ENCODE measurements at regions not wholly inside any gene's neighbourhood (a gene's known extent, or its start where the extent isn't known, plus 50 kb on each side); places are given as distances from the start of the nearest gene placed in this dataset.

DNA sequence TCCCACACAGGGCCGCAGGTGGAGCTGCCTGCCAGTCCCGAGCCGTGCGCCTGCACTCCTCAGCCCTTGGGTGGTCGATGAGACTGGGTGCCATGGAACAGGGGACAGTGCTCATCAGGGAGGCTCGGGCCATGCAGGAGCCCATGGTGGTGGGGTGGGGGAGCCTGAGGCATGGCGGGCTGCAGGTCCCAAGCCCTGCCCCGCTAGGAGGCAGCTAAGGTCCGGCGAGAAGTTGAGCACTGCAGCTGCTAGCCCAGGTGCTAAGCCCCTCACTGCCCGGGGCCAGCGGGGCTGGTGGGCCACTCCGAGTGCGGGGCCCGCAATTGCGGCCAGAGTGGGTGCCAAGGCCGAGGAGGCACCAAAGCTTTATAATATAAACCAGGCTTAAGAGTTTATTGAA, 479.7 kb downstream of the MMUT start:
- DNase-seq (ENCODE audit: insufficient read length, low spot score, missing footprints), result no peak
- no peaks in the 10 kb centered on the region for H3K36me3 ChIP-seq (ENCODE audit: insufficient read depth, low read length)
- H3K27ac ChIP-seq (ENCODE audit: low read depth, low read length), result no peak overlapping the region
- H3K4me3 ChIP-seq (ENCODE audit: insufficient read depth, low read length), result no peak overlapping the region
- no peak overlapping the region for H3K4me2 ChIP-seq (ENCODE audit: insufficient read depth, low read length)
- no peaks in the 10 kb centered on the region for H3K9me3 ChIP-seq (ENCODE audit: low read depth, low read length)
- no peak overlapping the region for H2AFZ ChIP-seq (ENCODE audit: low read length)
- H3K4me1 ChIP-seq (ENCODE audit: insufficient read depth, low read length), result peaks cover 8% of the 10 kb centered on the region
- TF ChIP-seq, protein P1, sequence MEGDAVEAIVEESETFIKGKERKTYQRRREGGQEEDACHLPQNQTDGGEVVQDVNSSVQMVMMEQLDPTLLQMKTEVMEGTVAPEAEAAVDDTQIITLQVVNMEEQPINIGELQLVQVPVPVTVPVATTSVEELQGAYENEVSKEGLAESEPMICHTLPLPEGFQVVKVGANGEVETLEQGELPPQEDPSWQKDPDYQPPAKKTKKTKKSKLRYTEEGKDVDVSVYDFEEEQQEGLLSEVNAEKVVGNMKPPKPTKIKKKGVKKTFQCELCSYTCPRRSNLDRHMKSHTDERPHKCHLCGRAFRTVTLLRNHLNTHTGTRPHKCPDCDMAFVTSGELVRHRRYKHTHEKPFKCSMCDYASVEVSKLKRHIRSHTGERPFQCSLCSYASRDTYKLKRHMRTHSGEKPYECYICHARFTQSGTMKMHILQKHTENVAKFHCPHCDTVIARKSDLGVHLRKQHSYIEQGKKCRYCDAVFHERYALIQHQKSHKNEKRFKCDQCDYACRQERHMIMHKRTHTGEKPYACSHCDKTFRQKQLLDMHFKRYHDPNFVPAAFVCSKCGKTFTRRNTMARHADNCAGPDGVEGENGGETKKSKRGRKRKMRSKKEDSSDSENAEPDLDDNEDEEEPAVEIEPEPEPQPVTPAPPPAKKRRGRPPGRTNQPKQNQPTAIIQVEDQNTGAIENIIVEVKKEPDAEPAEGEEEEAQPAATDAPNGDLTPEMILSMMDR (IDR thresholded peaks at IDR 0.05; ENCODE audit: extremely low read depth, low read depth, low read length), result no peak
- H3K27me3 ChIP-seq (ENCODE audit: insufficient read depth, low read length), result no peaks in the 10 kb centered on the region
- H3K79me2 ChIP-seq (ENCODE audit: insufficient read depth, low read length), result no peaks in the 10 kb centered on the region
- H4K20me1 ChIP-seq (ENCODE audit: insufficient read depth, low read length), result no peaks in the 10 kb centered on the region

DNA sequence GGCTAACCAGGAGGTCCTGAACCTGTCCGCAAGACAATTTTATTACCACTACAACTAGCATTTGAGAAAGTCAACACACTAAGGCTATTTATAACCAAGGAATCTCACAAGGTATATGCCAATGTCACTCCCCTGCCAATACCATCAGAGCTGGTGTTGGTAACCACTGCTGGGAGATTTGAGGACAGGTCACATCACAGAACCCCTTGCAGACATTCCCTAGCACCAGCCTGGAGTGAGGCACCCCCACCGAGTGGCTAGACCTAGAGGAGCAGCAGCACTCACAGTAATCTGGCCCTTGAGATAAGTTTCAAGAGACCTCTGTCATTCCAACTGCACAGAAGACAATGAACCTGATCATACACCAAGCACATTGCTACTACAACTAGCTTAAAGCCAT, 483.2 kb downstream of the MMUT start:
- TF ChIP-seq, protein P1 (IDR thresholded peaks at IDR 0.05; ENCODE audit: extremely low read depth, low read depth, low read length), result no peak
- Histone ChIP-seq H4K20me1 (ENCODE audit: insufficient read depth, low read length) (no peaks in the 10 kb centered on the region), H3K9me3 (ENCODE audit: low read depth, low read length) (no peaks in the 10 kb centered on the region), H2AFZ (ENCODE audit: low read length) (no peak overlapping the region), H3K4me1 (ENCODE audit: insufficient read depth, low read length) (no peaks in the 10 kb centered on the region), H3K27ac (ENCODE audit: low read depth, low read length) (no peak overlapping the region), H3K4me2 (ENCODE audit: insufficient read depth, low read length) (no peak overlapping the region), H3K4me3 (ENCODE audit: insufficient read depth, low read length) (no peak overlapping the region), H3K27me3 (ENCODE audit: insufficient read depth, low read length) (no peaks in the 10 kb centered on the region), H3K36me3 (ENCODE audit: insufficient read depth, low read length) (no peaks in the 10 kb centered on the region), H3K79me2 (ENCODE audit: insufficient read depth, low read length) (no peaks in the 10 kb centered on the region)
- DNase-seq (ENCODE audit: insufficient read length, low spot score, missing footprints), result peak; percentile 62

DNA sequence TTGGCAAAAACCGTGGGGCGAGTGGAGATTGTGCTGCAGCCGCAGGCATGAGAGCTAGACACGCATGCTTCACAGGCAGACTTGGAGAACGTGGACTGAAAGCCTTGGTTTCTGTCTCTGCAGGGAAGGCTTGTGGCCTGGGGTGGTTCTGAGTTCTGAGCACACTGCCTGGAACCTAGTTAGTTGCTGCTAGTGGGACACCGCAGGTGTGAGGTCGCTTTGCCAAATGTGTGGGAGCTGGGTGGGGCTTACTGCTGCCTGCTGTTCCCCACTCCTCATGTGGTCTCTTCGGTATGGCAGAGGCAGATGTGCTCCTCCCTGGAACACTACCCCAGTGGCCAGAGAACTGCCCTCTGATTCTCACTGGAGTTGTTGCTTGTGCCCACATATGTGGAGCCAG, 484.0 kb downstream of the MMUT start:
- DNase-seq (ENCODE audit: insufficient read length, low spot score, missing footprints), result no peak
- Histone ChIP-seq H3K9me3 (ENCODE audit: low read depth, low read length) (no peaks in the 10 kb centered on the region), H3K79me2 (ENCODE audit: insufficient read depth, low read length) (no peaks in the 10 kb centered on the region), H3K4me3 (ENCODE audit: insufficient read depth, low read length) (no peak overlapping the region), H3K36me3 (ENCODE audit: insufficient read depth, low read length) (no peaks in the 10 kb centered on the region), H2AFZ (ENCODE audit: low read length) (peak overlapping the region; percentile 32), H3K27me3 (ENCODE audit: insufficient read depth, low read length) (no peaks in the 10 kb centered on the region), H3K27ac (ENCODE audit: low read depth, low read length) (no peak overlapping the region), H3K4me2 (ENCODE audit: insufficient read depth, low read length) (no peak overlapping the region), H4K20me1 (ENCODE audit: insufficient read depth, low read length) (no peaks in the 10 kb centered on the region), H3K4me1 (ENCODE audit: insufficient read depth, low read length) (no peaks in the 10 kb centered on the region)
- TF ChIP-seq, protein P1 (IDR thresholded peaks at IDR 0.05; ENCODE audit: extremely low read depth, low read depth, low read length), result no peak

DNA sequence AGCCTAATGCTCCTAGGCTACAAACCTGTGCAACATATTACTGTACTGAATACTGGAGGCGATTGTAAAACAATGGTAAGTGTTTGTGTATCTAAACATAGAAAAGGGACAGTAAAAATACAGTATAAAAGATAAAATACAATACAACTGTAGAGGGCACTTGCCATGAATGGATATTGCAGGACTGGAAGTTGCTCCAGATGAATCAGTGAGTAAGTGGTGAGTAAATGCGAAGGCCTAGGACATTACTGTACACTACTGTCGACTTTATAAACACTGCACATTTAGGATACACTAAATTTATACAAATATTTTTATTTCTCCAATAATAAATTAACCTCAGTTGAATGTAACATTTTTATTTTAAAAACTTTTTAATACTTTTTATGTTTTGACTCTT, 485.0 kb downstream of the MMUT start:
- Histone ChIP-seq H3K9me3 (ENCODE audit: low read depth, low read length) (no peaks in the 10 kb centered on the region), H2AFZ (ENCODE audit: low read length) (no peak overlapping the region), H4K20me1 (ENCODE audit: insufficient read depth, low read length) (no peaks in the 10 kb centered on the region), H3K4me1 (ENCODE audit: insufficient read depth, low read length) (no peaks in the 10 kb centered on the region), H3K27ac (ENCODE audit: low read depth, low read length) (no peak overlapping the region), H3K36me3 (ENCODE audit: insufficient read depth, low read length) (no peaks in the 10 kb centered on the region), H3K79me2 (ENCODE audit: insufficient read depth, low read length) (no peaks in the 10 kb centered on the region), H3K27me3 (ENCODE audit: insufficient read depth, low read length) (no peaks in the 10 kb centered on the region), H3K4me3 (ENCODE audit: insufficient read depth, low read length) (no peak overlapping the region), H3K4me2 (ENCODE audit: insufficient read depth, low read length) (no peak overlapping the region)
- TF ChIP-seq, protein P1 (IDR thresholded peaks at IDR 0.05; ENCODE audit: extremely low read depth, low read depth, low read length), result peak; percentile 7
- DNase-seq (ENCODE audit: insufficient read length, low spot score, missing footprints), result no peak

Measured in osteoblast (primary cell).